Left ventricle myocardium inferior (tissue), 1 donor: ENCODE measurements at regions not wholly inside any gene's neighbourhood (a gene's known extent, or its start where the extent isn't known, plus 50 kb on each side); places are given as distances from the start of the nearest gene placed in this dataset.

ENCODE experiments used
- DNase-seq: peaks from one replicate; pipeline ENCODE4 v3.0.0-alpha.2; 2020
- H3K27ac ChIP-seq: fragments of 200-600 bp; replicated peaks from 2 replicates; pipeline ENCODE4 v1.8.0; 2021
- H3K27me3 ChIP-seq: fragments of 200-600 bp; 2 replicates; pipeline ENCODE4 v1.8.0; 2021; ENCODE audit warnings: low read depth
- H3K36me3 ChIP-seq: fragments of 200-600 bp; 2 replicates; pipeline ENCODE4 v1.8.0; 2021
- H3K4me1 ChIP-seq: fragments of 200-600 bp; 2 replicates; pipeline ENCODE4 v1.8.0; 2021
- H3K4me3 ChIP-seq: fragments of 200-600 bp; 2 replicates; pipeline ENCODE4 v1.8.0; 2021; ENCODE audit warnings: mild to moderate bottlenecking, moderate library complexity
- H3K9me3 ChIP-seq: fragments of 200-600 bp; replicated peaks from 2 replicates; pipeline ENCODE4 v1.8.0; 2021
- intact Hi-C: fragments of 100-400 bp; cut with micrococcal nuclease; formaldehyde crosslinking; loops from one replicate; pipeline ENCODE4 v1.11.0; 2022
- TF ChIP-seq, protein P1 (sequence below): fragments of 200-600 bp; IDR thresholded peaks from 2 replicates; pipeline ENCODE4 v1.8.0; 2021; ENCODE audit warnings: antibody characterized with exemption, mild to moderate bottlenecking, borderline replicate concordance
- donor health status: DM: no; HTN: yes; CAD: no; lungs with severe emphysema.

DNA sequence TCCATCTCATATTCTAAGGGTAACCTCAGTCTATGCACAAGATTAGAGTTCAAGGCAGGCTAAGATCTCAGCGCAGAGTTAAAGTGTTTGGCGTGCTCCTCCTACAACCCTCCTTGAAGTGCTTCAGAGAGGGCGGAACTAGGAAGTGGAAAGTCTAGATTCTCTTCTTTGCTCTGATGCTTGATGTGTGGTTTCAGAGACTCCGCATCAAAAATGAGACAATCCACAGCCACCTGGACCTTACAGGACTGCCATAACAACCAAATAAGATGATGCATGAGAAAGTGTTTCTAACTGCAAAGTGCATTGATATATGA, 161.3 kb upstream of the ATP11B start:
- intact Hi-C loops, result no loop called here
- DNase-seq, result no peak
- H3K27me3 ChIP-seq, result peaks cover 1% of the 10 kb centered on the region
- H3K36me3 ChIP-seq, result no peaks in the 10 kb centered on the region
- TF ChIP-seq, protein P1, sequence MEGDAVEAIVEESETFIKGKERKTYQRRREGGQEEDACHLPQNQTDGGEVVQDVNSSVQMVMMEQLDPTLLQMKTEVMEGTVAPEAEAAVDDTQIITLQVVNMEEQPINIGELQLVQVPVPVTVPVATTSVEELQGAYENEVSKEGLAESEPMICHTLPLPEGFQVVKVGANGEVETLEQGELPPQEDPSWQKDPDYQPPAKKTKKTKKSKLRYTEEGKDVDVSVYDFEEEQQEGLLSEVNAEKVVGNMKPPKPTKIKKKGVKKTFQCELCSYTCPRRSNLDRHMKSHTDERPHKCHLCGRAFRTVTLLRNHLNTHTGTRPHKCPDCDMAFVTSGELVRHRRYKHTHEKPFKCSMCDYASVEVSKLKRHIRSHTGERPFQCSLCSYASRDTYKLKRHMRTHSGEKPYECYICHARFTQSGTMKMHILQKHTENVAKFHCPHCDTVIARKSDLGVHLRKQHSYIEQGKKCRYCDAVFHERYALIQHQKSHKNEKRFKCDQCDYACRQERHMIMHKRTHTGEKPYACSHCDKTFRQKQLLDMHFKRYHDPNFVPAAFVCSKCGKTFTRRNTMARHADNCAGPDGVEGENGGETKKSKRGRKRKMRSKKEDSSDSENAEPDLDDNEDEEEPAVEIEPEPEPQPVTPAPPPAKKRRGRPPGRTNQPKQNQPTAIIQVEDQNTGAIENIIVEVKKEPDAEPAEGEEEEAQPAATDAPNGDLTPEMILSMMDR, result no peak
- no peak overlapping the region for H3K27ac ChIP-seq
- no peak overlapping the region for H3K4me3 ChIP-seq
- H3K4me1 ChIP-seq, result no peaks in the 10 kb centered on the region
- H3K9me3 ChIP-seq, result no peaks in the 10 kb centered on the region

DNA sequence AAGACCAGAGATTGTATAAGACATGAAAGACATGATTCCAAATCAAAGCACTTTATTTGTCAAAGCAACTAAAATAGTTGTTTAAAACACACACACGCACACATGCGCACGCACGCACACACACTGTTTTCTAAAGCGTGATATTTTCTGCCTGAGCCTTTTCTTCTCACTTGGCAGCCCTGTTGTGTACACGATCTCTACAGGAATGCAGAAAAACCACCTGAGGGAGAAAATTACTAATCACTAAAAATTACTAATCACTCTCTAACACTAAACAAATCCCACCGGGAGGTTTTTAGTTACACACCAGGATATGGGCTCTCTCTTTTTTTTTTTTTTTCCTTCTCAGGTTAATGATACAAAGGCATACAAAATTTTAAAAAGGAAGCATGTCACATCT, 160.1 kb upstream of the ATP11B start:
- peaks cover 12% of the 10 kb centered on the region for H3K27me3 ChIP-seq
- no peaks in the 10 kb centered on the region for H3K9me3 ChIP-seq
- H3K4me1 ChIP-seq, result no peaks in the 10 kb centered on the region
- intact Hi-C loops, result no loop called here
- H3K27ac ChIP-seq, result no peak overlapping the region
- H3K36me3 ChIP-seq, result no peaks in the 10 kb centered on the region
- no peak overlapping the region for H3K4me3 ChIP-seq
- TF ChIP-seq, protein P1, result no peak
- DNase-seq, result no peak

DNA sequence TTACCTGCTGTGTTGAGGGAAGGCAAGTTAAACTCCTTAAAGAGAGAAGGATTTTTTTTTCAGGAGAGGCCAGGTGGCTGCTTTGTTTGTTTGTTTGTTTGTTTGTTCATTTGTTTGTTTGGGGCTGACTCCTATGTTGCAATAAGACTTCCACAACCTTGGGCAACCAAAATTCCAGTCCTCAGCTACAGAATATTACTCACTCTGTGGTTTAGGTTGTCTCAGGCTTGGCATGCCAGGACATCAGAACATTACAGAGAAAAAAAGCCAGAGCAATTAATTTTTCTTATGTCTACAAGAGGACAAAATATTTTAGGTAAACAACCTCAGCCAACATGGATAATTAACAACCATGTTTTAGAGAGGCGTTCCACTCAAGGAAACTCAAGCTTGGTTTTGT, 156.7 kb upstream of the ATP11B start:
- no peaks in the 10 kb centered on the region for H3K36me3 ChIP-seq
- peaks cover 21% of the 10 kb centered on the region for H3K27me3 ChIP-seq
- H3K4me3 ChIP-seq, result no peak overlapping the region
- H3K9me3 ChIP-seq, result peaks cover 8% of the 10 kb centered on the region
- no peaks in the 10 kb centered on the region for H3K4me1 ChIP-seq
- DNase-seq, result no peak
- intact Hi-C loops, result no loop called here
- TF ChIP-seq, protein P1, result no peak
- no peak overlapping the region for H3K27ac ChIP-seq

DNA sequence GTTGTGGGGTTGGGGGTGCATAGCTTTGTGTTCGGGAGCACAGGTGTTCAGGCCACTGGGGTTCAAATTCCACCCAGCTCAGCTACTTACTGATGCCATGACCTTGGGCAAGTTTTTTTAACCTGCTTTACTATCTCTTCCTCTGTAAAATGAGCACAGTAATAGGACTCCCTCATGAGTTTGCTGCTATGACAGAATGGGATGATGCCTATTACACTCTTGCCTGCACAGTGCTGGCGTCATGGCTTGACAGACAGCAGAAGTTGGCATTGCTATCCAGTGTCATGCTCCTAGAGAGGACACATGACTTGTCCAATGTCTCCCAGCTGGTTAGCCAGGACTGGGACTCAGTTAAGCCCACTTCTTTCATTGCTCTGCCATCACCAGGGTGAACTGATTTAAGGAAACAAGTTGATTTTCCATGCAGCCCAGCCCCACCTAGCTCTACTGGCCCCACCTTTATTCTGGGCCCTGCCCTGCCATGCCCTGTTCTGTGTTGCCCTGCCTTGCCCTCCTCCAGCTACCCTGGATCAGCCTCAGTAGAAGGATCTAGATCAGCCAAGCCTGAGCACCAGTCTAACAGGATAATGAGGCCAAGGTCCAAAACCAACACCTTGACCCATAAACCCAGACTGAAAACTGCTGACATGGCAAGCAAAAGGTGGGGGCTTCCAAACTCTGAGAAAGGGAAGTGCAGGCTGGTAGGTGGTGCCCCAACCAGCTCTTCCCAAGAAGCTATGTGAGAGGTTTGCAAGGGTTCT, 155.8 kb upstream of the ATP11B start:
- TF ChIP-seq, protein P1, result no peak
- intact Hi-C loops, result no loop called here
- peaks cover 8% of the 10 kb centered on the region for H3K9me3 ChIP-seq
- no peak overlapping the region for H3K27ac ChIP-seq
- no peak overlapping the region for H3K4me3 ChIP-seq
- H3K27me3 ChIP-seq, result peaks cover 21% of the 10 kb centered on the region
- H3K36me3 ChIP-seq, result no peaks in the 10 kb centered on the region
- DNase-seq, result no peak
- no peaks in the 10 kb centered on the region for H3K4me1 ChIP-seq

DNA sequence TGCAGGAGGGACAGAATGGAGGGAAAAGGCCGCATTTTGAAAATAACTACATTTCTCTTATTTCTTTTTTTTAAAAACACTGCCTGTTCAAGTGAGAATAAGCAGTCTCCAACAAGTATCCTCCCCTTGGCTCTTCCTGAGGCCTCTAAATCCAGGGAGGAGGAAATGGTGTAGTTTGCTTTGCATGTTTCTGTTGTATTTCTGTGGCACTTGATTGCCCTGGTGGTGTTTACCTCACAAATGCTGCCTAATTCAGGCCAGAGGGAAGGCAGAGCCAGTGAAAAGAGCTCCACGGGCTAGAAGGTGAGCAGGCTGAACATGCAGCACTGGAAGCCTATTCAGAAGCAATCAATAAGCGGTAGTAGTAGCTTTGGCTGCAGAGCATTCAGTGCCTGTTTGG, 149.3 kb upstream of the ATP11B start:
- TF ChIP-seq, protein P1, result no peak
- H3K9me3 ChIP-seq, result peaks cover 8% of the 10 kb centered on the region
- no peak for DNase-seq
- H3K27ac ChIP-seq, result no peak overlapping the region
- no peak overlapping the region for H3K4me3 ChIP-seq
- intact Hi-C loops, result no loop called here
- no peaks in the 10 kb centered on the region for H3K36me3 ChIP-seq
- no peaks in the 10 kb centered on the region for H3K4me1 ChIP-seq
- H3K27me3 ChIP-seq, result peaks cover 14% of the 10 kb centered on the region
